ENCODE measurements at regions not wholly inside any gene's neighbourhood (a gene's known extent, or its start where the extent isn't known, plus 50 kb on each side); places are given as distances from the start of the nearest gene placed in this dataset.

GRCh38 chr6:3522561-3523260 lies 65.9 kb upstream of the SLC22A23 start:
- no peak for DNase-seq

GRCh38 chr6:3520281-3521230 lies 63.7 kb upstream of the SLC22A23 start:
- no peak for DNase-seq

GRCh38 chr6:3518356-3519190 lies 61.7 kb upstream of the SLC22A23 start:
- DNase-seq: peak; percentile 30

GRCh38 chr6:3517350-3517749 lies 60.5 kb upstream of the SLC22A23 start:
- DNase-seq: no peak

- DNase-seq: no peak
Measured at GRCh38 chr6:3516092-3516491, 59.2 kb upstream of the SLC22A23 start.

GRCh38 chr6:3515669-3516068 lies 58.8 kb upstream of the SLC22A23 start:
- no peak for DNase-seq

- DNase-seq: no peak
Measured at GRCh38 chr6:3513416-3513815, 56.6 kb upstream of the SLC22A23 start.

GRCh38 chr6:3512832-3513231 lies 56.0 kb upstream of the SLC22A23 start:
- no peak for DNase-seq

- DNase-seq: no peak
Measured at GRCh38 chr6:3510617-3511016, 53.8 kb upstream of the SLC22A23 start.

- no peak for DNase-seq
Measured at GRCh38 chr6:3510178-3510577, 53.3 kb upstream of the SLC22A23 start.

- DNase-seq: no peak
Measured at GRCh38 chr6:3509336-3509735, 52.5 kb upstream of the SLC22A23 start.

- no peak for DNase-seq
Measured at GRCh38 chr6:3506751-3507383, 50.0 kb upstream of the SLC22A23 start.
